ENCODE measurements at regions not wholly inside any gene's neighbourhood (a gene's known extent, or its start where the extent isn't known, plus 50 kb on each side); places are given as distances from the start of the nearest gene placed in this dataset.
"Not testable (repeated sequence)": the region's sequence is repeated elsewhere in the genome, so short reads cannot be mapped to it uniquely, and the experiment has no call there.

- TF ChIP-seq CTCF (IDR thresholded peaks at IDR 0.05) = no peak
- no peak for DNase-seq
- no peak for ATAC-seq
- Histone ChIP-seq H3K36me3 (ENCODE audit: low read depth) (no peaks in the 10 kb centered on the region), H3K9me3 (peaks cover 30% of the 10 kb centered on the region), H3K4me3 (no peak overlapping the region), H3K4me1 (ENCODE audit: low read depth) (no peaks in the 10 kb centered on the region)
- intact Hi-C loops (cut with DNase I, micrococcal nuclease) = no loop called here
Observed at GRCh38 chr5:2538169-2538568, 213.3 kb downstream of the IRX2 start.

GRCh38 chr5:2537378-2538145 lies 213.9 kb downstream of the IRX2 start:
- no peak for ATAC-seq
- no peak for TF ChIP-seq CTCF (IDR thresholded peaks at IDR 0.05)
- Histone ChIP-seq H3K36me3 (ENCODE audit: low read depth) (no peaks in the 10 kb centered on the region), H3K4me1 (ENCODE audit: low read depth) (no peaks in the 10 kb centered on the region), H3K9me3 (peaks cover 33% of the 10 kb centered on the region), H3K4me3 (no peak overlapping the region)
- no peak for DNase-seq
- intact Hi-C loops (cut with DNase I, micrococcal nuclease) = no loop called here

DNA sequence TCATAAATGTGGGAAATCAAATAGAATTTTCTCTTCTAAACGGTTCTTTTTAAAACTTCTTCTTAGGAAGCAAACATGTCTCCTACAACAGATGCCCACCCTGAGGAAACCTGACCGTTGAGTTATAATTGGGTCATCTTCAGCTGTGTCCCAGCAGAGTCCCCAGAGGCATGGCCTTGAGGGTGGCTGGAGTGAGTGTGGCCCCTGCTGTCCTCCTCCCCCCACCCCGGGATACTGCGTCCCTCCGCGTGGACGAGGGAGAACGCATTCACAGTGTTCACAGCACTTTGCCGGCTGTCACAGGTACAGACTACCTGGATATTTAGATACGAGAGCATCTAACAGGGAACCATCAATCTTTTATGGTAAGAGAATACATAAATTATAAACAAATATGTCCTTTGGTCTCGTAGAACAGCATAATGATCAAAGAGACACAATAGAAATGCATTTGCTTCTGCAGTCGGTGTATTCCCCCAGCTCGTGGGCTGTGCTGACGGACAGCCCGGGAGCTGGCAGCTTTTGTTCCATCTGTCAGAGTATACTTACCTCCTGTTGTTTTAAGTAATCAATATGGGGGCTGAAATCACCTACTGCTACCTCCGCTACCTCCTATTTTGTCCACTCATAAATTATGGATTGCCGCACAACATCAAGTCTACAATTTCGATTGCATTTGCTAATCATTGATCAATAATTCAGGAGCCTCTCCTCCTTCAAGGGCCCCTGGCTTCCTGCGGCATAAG lies 214.7 kb downstream of the IRX2 start:
- Histone ChIP-seq H3K9me3 (peaks cover 30% of the 10 kb centered on the region), H3K36me3 (ENCODE audit: low read depth) (no peaks in the 10 kb centered on the region), H3K4me3 (no peak overlapping the region), H3K4me1 (ENCODE audit: low read depth) (no peaks in the 10 kb centered on the region)
- DNase-seq (no peak), ATAC-seq (no peak)
- intact Hi-C loops (cut with DNase I, micrococcal nuclease) = no loop called here
- no peak for TF ChIP-seq CTCF (IDR thresholded peaks at IDR 0.05)

DNA sequence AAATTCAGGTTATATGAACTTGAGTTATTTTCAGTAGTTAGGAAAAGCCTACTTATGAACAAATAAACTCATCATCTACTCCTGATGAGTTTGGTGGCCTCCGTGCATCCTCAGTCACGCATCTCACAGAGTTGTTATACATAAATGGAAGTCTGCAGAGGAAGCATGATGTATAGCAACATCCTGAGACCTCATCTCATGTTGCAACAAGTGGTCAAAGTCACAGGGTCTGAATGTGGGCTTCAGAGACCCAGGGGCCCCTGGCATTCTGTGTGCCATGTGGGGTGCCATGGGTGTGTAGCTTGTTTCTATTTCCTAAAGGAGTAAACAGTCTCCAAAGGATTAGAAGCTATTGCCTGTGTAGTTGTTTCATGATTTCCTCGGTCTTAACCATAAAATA lies 216.5 kb downstream of the IRX2 start:
- Histone ChIP-seq H3K36me3 (ENCODE audit: low read depth) (no peaks in the 10 kb centered on the region), H3K4me3 (no peak overlapping the region), H3K9me3 (peaks cover 28% of the 10 kb centered on the region), H3K4me1 (ENCODE audit: low read depth) (no peaks in the 10 kb centered on the region)
- no peak for TF ChIP-seq CTCF (IDR thresholded peaks at IDR 0.05)
- intact Hi-C loops (cut with DNase I, micrococcal nuclease) = no loop called here
- no peak for DNase-seq
- ATAC-seq = no peak

DNA sequence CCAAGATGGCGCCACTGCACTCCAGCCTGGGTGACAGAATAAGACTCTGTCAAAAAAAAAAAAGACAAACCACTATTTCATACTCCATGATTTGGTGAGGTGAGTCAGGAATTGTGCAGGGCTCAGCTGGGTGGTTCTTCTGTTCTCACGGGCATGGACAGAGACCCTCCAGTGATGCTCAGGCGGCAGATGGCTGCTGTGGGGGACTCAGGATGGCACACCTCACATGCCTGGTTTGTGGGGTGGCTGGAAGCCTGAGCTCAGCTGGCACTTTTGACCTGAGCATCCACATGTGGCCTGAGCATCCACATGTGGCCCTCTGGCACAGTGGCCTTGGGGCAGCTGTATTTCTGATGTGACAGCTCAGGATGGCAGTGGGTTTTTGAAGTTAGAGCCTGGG lies 217.2 kb downstream of the IRX2 start:
- ATAC-seq (no peak), DNase-seq (no peak)
- TF ChIP-seq CTCF (IDR thresholded peaks at IDR 0.05) = no peak
- Histone ChIP-seq H3K9me3 (peaks cover 28% of the 10 kb centered on the region), H3K4me3 (no peak overlapping the region), H3K36me3 (ENCODE audit: low read depth) (no peaks in the 10 kb centered on the region), H3K4me1 (ENCODE audit: low read depth) (no peaks in the 10 kb centered on the region)
- intact Hi-C loops (cut with DNase I, micrococcal nuclease) = no loop called here

DNA sequence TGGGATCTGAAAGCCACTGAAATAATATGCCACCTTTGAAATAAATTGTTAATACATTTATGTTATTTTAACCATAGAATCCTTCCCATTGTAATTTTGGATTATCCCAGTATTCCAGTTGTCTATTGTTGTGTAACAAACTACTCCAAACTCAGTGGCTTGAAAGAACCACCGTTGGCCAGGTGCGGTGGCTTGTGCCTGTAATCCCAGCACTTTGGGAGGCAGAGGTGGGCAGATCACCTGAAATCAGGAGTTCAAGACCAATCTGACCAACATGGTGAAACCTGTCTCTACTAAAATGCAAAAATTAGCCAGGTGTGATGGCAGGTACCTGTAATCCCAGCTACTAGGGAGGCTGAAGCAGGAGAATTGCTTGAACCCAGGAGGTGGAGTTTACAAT lies 217.6 kb downstream of the IRX2 start:
- H3K4me3 ChIP-seq; ATAC-seq; H3K4me1 ChIP-seq (ENCODE audit: low read depth); intact Hi-C loops (cut with DNase I, micrococcal nuclease); H3K36me3 ChIP-seq (ENCODE audit: low read depth); DNase-seq: not testable (repeated sequence)
- H3K9me3 ChIP-seq = peaks cover 27% of the 10 kb centered on the region

All from mucosa of descending colon (tissue), 3 donors.